Heart left ventricle (tissue), 13 donors: ENCODE measurements at regions not wholly inside any gene's neighbourhood (a gene's known extent, or its start where the extent isn't known, plus 50 kb on each side); places are given as distances from the start of the nearest gene placed in this dataset.

Source experiments
- CTCF ChIP-seq, 12 donors: fragments of 200-600 bp; sonication (generic) in 4 of 12; IDR thresholded peaks; one replicate each; pipeline versions ENCODE4 v1.5.0 to v1.8.0; 2018 to 2022; ENCODE audit warnings: antibody characterized with exemption in 12 of 12, mild to moderate bottlenecking in 5 of 12
- POLR2A ChIP-seq, 2 donors: fragments of 450-650 bp; IDR thresholded peaks; one replicate each; pipeline ENCODE4 v1.6.1; 2017; ENCODE audit warnings: antibody characterized with exemption in 2 of 2, mild to moderate bottlenecking in 2 of 2, moderate library complexity in 2 of 2
- donor health status: ischemic (EF 13 %, LVEDD 7.1; RV severe dilation, severe dysfunction).
- donor health status: DM: no; HTN: yes; CAD: no.
- donor health status: DM: no; HTN: no; CAD: no.
- donor health status: ischemic (EF 25% LVEDD 6.9; RV normal size, moderate dysfunction).
- donor health status: ischemic (EF 25% LVEDD 5.7; RV mildly dilated, moderate dysfunction).
- donor health status: ischemic (EF 35%, LVEDD 5.7; RV mildly dilated, moderate dysfunction).
- donor health status: nonischemic (EF 11% LVEDD 7.7; RV severe dilation, severe dysfunction).
- donor health status: DM: yes; HTN: yes; CAD: no.
- donor health status: PGD.
- donor health status: ischemic (EF 29% LVEDD 5.4; RV normal size, mild dysfunction).
- donor health status: nonischemic (EF 23%, LVEDD 6.1; RV moderate dilation, normal function).

- no peak for TF ChIP-seq CTCF (IDR thresholded peaks at IDR 0.05)
- TF ChIP-seq POLR2A (IDR thresholded peaks at IDR 0.05): no peak
These were observed 338.8 kb upstream of the KIRREL3 start for GRCh38 chr11:127339376-127339775.
